ENCODE measurements at regions not wholly inside any gene's neighbourhood (a gene's known extent, or its start where the extent isn't known, plus 50 kb on each side); places are given as distances from the start of the nearest gene placed in this dataset.

- POLR2A ChIA-PET: interaction anchor here (0.7 to 0.8 kb wide), 2 partner anchors 17 to 18 kb away, joined by 4 to 6 read pairs; no protein-coding TSS in a partner anchor
- H3K9me3 Mint-ChIP-seq: no peaks in the 10 kb centered on the region
- TF ChIP-seq, protein P1, sequence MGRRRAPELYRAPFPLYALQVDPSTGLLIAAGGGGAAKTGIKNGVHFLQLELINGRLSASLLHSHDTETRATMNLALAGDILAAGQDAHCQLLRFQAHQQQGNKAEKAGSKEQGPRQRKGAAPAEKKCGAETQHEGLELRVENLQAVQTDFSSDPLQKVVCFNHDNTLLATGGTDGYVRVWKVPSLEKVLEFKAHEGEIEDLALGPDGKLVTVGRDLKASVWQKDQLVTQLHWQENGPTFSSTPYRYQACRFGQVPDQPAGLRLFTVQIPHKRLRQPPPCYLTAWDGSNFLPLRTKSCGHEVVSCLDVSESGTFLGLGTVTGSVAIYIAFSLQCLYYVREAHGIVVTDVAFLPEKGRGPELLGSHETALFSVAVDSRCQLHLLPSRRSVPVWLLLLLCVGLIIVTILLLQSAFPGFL (CRISPR knock-in tag; IDR thresholded peaks at IDR 0.05; ENCODE audit: borderline replicate concordance): no peak
- ATAC-seq (no peak), DNase-seq (ENCODE audit: low spot score) (no peak)
- H3K27me3 Mint-ChIP-seq (ENCODE audit: low read depth): no peaks in the 10 kb centered on the region
- H3K36me3 Mint-ChIP-seq: no peaks in the 10 kb centered on the region
- CTCF ChIA-PET: no interaction called here
- no peak overlapping the region for H3K4me3 Mint-ChIP-seq
- H3K4me1 Mint-ChIP-seq: no peaks in the 10 kb centered on the region
- no peak overlapping the region for H3K27ac Mint-ChIP-seq
These were observed 361.7 kb downstream of the GPAM start for GRCh38 chr10:111821871-111822270.

DNA sequence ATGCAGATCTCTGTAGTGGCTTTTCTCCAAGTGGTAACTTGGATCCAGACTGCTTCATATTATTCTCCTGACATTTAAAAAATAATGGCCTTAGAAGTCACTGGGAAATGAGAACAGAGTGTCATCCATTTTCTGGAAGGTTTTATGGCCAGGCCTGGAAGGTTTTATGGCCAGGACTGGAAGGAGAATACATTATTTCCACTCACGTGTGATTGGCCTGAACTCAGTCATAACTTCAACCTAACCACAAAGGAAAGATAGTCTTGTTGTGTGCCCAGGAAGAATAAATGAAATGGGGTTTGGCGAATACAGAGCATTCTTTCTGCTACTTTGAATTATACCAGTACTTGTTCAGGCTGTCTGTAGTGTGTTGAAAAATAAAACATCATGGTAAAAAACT, 360.9 kb downstream of the GPAM start:
- POLR2A ChIA-PET: no interaction called here
- DNase-seq (ENCODE audit: low spot score): no peak
- CTCF ChIA-PET: no interaction called here
- H3K9me3 Mint-ChIP-seq: no peaks in the 10 kb centered on the region
- H3K36me3 Mint-ChIP-seq: no peaks in the 10 kb centered on the region
- H3K27ac Mint-ChIP-seq: no peak overlapping the region
- TF ChIP-seq ZNF263 (CRISPR knock-in tag; IDR thresholded peaks at IDR 0.05; ENCODE audit: low read depth) (no peak), FOXK1 (CRISPR knock-in tag; IDR thresholded peaks at IDR 0.05) (no peak), NFATC4 (CRISPR knock-in tag; IDR thresholded peaks at IDR 0.05) (no peak), CREB1 (CRISPR knock-in tag; IDR thresholded peaks at IDR 0.05) (no peak), ZBTB21 (CRISPR knock-in tag; IDR thresholded peaks at IDR 0.05; ENCODE audit: borderline replicate concordance) (no peak), GTF2I (CRISPR knock-in tag; conservative IDR thresholded peaks at IDR 0.05) (no peak), EMX1 (CRISPR knock-in tag; IDR thresholded peaks at IDR 0.05) (no peak), SMAD4 (CRISPR knock-in tag; IDR thresholded peaks at IDR 0.05) (no peak), ELF4 (CRISPR knock-in tag; IDR thresholded peaks at IDR 0.05; ENCODE audit: low read depth) (no peak), PRRX2 (CRISPR knock-in tag; IDR thresholded peaks at IDR 0.05) (no peak)
- TF ChIP-seq, protein P2, sequence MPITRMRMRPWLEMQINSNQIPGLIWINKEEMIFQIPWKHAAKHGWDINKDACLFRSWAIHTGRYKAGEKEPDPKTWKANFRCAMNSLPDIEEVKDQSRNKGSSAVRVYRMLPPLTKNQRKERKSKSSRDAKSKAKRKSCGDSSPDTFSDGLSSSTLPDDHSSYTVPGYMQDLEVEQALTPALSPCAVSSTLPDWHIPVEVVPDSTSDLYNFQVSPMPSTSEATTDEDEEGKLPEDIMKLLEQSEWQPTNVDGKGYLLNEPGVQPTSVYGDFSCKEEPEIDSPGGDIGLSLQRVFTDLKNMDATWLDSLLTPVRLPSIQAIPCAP (CRISPR knock-in tag; IDR thresholded peaks at IDR 0.05): no peak
- TF ChIP-seq, protein P3, sequence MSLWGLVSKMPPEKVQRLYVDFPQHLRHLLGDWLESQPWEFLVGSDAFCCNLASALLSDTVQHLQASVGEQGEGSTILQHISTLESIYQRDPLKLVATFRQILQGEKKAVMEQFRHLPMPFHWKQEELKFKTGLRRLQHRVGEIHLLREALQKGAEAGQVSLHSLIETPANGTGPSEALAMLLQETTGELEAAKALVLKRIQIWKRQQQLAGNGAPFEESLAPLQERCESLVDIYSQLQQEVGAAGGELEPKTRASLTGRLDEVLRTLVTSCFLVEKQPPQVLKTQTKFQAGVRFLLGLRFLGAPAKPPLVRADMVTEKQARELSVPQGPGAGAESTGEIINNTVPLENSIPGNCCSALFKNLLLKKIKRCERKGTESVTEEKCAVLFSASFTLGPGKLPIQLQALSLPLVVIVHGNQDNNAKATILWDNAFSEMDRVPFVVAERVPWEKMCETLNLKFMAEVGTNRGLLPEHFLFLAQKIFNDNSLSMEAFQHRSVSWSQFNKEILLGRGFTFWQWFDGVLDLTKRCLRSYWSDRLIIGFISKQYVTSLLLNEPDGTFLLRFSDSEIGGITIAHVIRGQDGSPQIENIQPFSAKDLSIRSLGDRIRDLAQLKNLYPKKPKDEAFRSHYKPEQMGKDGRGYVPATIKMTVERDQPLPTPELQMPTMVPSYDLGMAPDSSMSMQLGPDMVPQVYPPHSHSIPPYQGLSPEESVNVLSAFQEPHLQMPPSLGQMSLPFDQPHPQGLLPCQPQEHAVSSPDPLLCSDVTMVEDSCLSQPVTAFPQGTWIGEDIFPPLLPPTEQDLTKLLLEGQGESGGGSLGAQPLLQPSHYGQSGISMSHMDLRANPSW (CRISPR knock-in tag; conservative IDR thresholded peaks at IDR 0.05; ENCODE audit: low read depth): no peak
- H3K4me3 Mint-ChIP-seq: no peak overlapping the region
- no peaks in the 10 kb centered on the region for H3K27me3 Mint-ChIP-seq (ENCODE audit: low read depth)
- no peaks in the 10 kb centered on the region for H3K4me1 Mint-ChIP-seq
- ATAC-seq: no peak

DNA sequence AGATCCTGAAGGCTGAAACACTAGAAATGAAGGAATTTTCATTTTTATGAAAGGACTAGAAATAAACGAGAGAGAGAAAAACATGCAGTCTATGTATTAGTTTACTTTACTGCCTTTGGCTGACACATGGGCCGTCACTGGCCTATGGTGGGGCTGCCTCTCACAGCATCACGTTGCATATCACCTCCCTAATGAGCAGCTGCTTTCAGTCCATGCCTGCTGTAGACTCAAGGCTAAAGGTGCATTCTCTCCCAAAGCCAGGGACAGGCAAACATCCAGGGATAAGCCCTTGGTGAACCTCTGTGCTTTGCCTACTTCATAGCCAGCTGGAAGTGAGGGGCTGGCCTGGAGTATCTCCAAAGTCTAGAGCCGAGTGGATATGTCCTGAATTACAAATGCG, 359.4 kb downstream of the GPAM start:
- Mint-ChIP-seq H3K27ac (no peak overlapping the region), H3K36me3 (no peaks in the 10 kb centered on the region), H3K9me3 (no peaks in the 10 kb centered on the region), H3K4me3 (no peak overlapping the region), H3K27me3 (ENCODE audit: low read depth) (no peaks in the 10 kb centered on the region), H3K4me1 (no peaks in the 10 kb centered on the region)
- TF ChIP-seq SMAD3 (CRISPR knock-in tag; IDR thresholded peaks at IDR 0.05; ENCODE audit: borderline replicate concordance) (no peak), TEAD1 (CRISPR knock-in tag; IDR thresholded peaks at IDR 0.05) (no peak), CREB1 (CRISPR knock-in tag; IDR thresholded peaks at IDR 0.05) (no peak), FOXK1 (CRISPR knock-in tag; IDR thresholded peaks at IDR 0.05) (no peak), NR3C1 (CRISPR knock-in tag; conservative IDR thresholded peaks at IDR 0.05; ENCODE audit: low read depth) (no peak), AFF4 (CRISPR knock-in tag; IDR thresholded peaks at IDR 0.05; ENCODE audit: borderline replicate concordance) (no peak), ZNF423 (CRISPR knock-in tag; IDR thresholded peaks at IDR 0.05) (no peak)
- ATAC-seq: no peak
- ChIA-PET CTCF (interaction anchor here (1.3 kb wide), 1 partner anchor 13 kb away, joined by 4 read pairs; no protein-coding TSS in a partner anchor), POLR2A (no interaction called here)
- DNase-seq (ENCODE audit: low spot score): no peak

Data from WTC11 (cell line).